IMR-90 (cell line): ENCODE measurements at regions not wholly inside any gene's neighbourhood (a gene's known extent, or its start where the extent isn't known, plus 50 kb on each side); places are given as distances from the start of the nearest gene placed in this dataset.

ENCODE experiments used
- ATAC-seq: fragments of 200-7000 bp; cut with Tn5 transposase; 2 replicates; pipeline ENCODE4 v1.9.1; 2020; ENCODE audit warnings: low read depth, mild to moderate bottlenecking, moderate library complexity
- BruUV-seq: library from RNA; stranded (reverse); fragments of 400-500 nt; replicated peaks from 2 replicates; lab custom pipeline; 2021; lab: Mats Ljungman, UMichigan
- CTCF ChIA-PET: fragments of 300-600 bp; formaldehyde crosslinking; extraction: SDS; loops from one replicate; lab custom pipeline; 2021; ENCODE audit warnings: antibody characterized with exemption; lab: Yijun Ruan, JAX
- POLR2A ChIA-PET: fragments of 300-600 bp; sonication (Branson Sonifier 250); formaldehyde crosslinking; loops from one replicate; lab custom pipeline; 2022; ENCODE audit warnings: antibody characterized with exemption; ENCODE audit not compliant: unreplicated experiment; lab: Charles Lee
- DNase-seq: peaks from one replicate; pipeline ENCODE4 v3.0.0; 2013
- H2AFZ ChIP-seq: replicated peaks from 2 replicates; pipeline ENCODE3; 2013; ENCODE audit warnings: low read length, mild to moderate bottlenecking; ENCODE audit not compliant: poor library complexity
- H2AK5ac ChIP-seq: 2 replicates; pipeline ENCODE4 v1.6.1; 2013; ENCODE audit warnings: low read depth, low read length, inconsistent platforms
- H2AK9ac ChIP-seq: replicated peaks from 2 replicates; pipeline ENCODE3; 2013; ENCODE audit warnings: mild to moderate bottlenecking, low read depth, low read length, moderate library complexity; ENCODE audit not compliant: poor library complexity
- H2BK120ac ChIP-seq: 2 replicates; pipeline ENCODE4 v1.6.1; 2013; ENCODE audit warnings: low read depth, low read length, inconsistent platforms
- H2BK15ac ChIP-seq: 3 replicates; pipeline ENCODE4 v1.6.1; 2013; ENCODE audit warnings: low read depth, low read length, inconsistent platforms
- H2BK20ac ChIP-seq: 2 replicates; pipeline ENCODE4 v1.6.1; 2013; ENCODE audit warnings: low read depth, mild to moderate bottlenecking, inconsistent platforms, low read length, moderate library complexity
- H2BK5ac ChIP-seq: 2 replicates; pipeline ENCODE4 v1.6.1; 2013; ENCODE audit warnings: mild to moderate bottlenecking, low read depth, low read length, inconsistent platforms; ENCODE audit not compliant: poor library complexity, severe bottlenecking
- H3K14ac ChIP-seq: replicated peaks from 2 replicates; pipeline ENCODE4 v1.6.1; 2013; ENCODE audit warnings: low read depth, low read length, inconsistent platforms
- H3K18ac ChIP-seq: 2 replicates; pipeline ENCODE4 v1.6.1; 2013; ENCODE audit warnings: low read depth, low read length, control low read depth
- H3K23ac ChIP-seq: 2 replicates; pipeline ENCODE4 v1.6.1; 2013; ENCODE audit warnings: low read depth, low read length, inconsistent platforms
- H3K27ac ChIP-seq: 2 replicates; pipeline ENCODE4 v1.5.1; 2013; ENCODE audit warnings: mild to moderate bottlenecking, control low read depth, low read length; ENCODE audit not compliant: insufficient read depth
- H3K27me3 ChIP-seq: 2 replicates; pipeline ENCODE4 v1.6.1; 2013; ENCODE audit warnings: low read length; ENCODE audit not compliant: control insufficient read depth, insufficient read depth
- H3K36me3 ChIP-seq: 2 replicates; pipeline ENCODE4 v1.6.1; 2013; ENCODE audit warnings: low read length, mixed read lengths; ENCODE audit not compliant: control insufficient read depth, insufficient read depth
- H3K4ac ChIP-seq: 2 replicates; pipeline ENCODE4 v1.6.1; 2013; ENCODE audit warnings: low read depth, low read length, inconsistent platforms
- H3K4me1 ChIP-seq: 2 replicates; pipeline ENCODE4 v1.6.1; 2013; ENCODE audit warnings: low read length, mixed read lengths; ENCODE audit not compliant: control insufficient read depth, insufficient read depth
- H3K4me2 ChIP-seq: 2 replicates; pipeline ENCODE4 v1.6.1; 2013; ENCODE audit warnings: low read depth, mild to moderate bottlenecking, control low read depth, low read length, moderate library complexity
- H3K4me3 ChIP-seq: 2 replicates; pipeline ENCODE4 v1.5.1; 2013; ENCODE audit warnings: low read depth, mild to moderate bottlenecking, control low read depth, low read length, moderate library complexity; ENCODE audit not compliant: insufficient read depth
- H3K56ac ChIP-seq: 2 replicates; pipeline ENCODE4 v1.6.1; 2013; ENCODE audit warnings: low read length, inconsistent platforms; ENCODE audit not compliant: insufficient read depth; ENCODE audit errors: extremely low read depth
- H3K79me1 ChIP-seq, 2 experiments: 2 replicates each; pipeline ENCODE4 v1.6.1; 2013; ENCODE audit warnings: low read length in 2 of 2, inconsistent platforms in 1 of 2, low read depth in 1 of 2
- H3K9ac ChIP-seq: 2 replicates; pipeline ENCODE4 v1.6.1; 2013; ENCODE audit warnings: low read depth, low read length, control low read depth
- H3K9me1 ChIP-seq: 2 replicates; pipeline ENCODE4 v1.6.1; 2013; ENCODE audit warnings: low read length, inconsistent platforms; ENCODE audit not compliant: insufficient read depth
- H3K9me3 ChIP-seq: 2 replicates; pipeline ENCODE4 v1.6.1; 2013; ENCODE audit warnings: low read length; ENCODE audit not compliant: control insufficient read depth, insufficient read depth
- H4K20me1 ChIP-seq: 2 replicates; pipeline ENCODE4 v1.6.1; 2013; ENCODE audit warnings: low read length, inconsistent platforms; ENCODE audit not compliant: insufficient read depth
- H4K5ac ChIP-seq: 2 replicates; pipeline ENCODE4 v1.6.1; 2013; ENCODE audit warnings: mild to moderate bottlenecking, low read depth, low read length, control low read depth
- H4K8ac ChIP-seq, 2 experiments: 2 replicates each; pipeline ENCODE4 v1.6.1; 2013; ENCODE audit warnings: low read depth in 2 of 2, low read length in 2 of 2, control low read depth in 1 of 2, inconsistent platforms in 1 of 2
- H4K91ac ChIP-seq: 2 replicates; pipeline ENCODE4 v1.6.1; 2013; ENCODE audit warnings: low read depth, low read length, inconsistent platforms; ENCODE audit not compliant: insufficient read depth
- BHLHE40 ChIP-seq: fragments of 150-350 bp; IDR thresholded peaks from 2 replicates; pipeline ENCODE4 v1.6.1; 2016; ENCODE audit warnings: mild to moderate bottlenecking, low read depth, low read length
- CEBPB ChIP-seq: IDR thresholded peaks from 2 replicates; pipeline ENCODE4 v1.6.1; 2012; ENCODE audit warnings: low read depth, low read length, improper control_type of control experiment
- CHD1 ChIP-seq: IDR thresholded peaks from 2 replicates; pipeline ENCODE4 v1.6.1; 2012; ENCODE audit warnings: low read depth, low read length, improper control_type of control experiment
- MAFK ChIP-seq: IDR thresholded peaks from 2 replicates; pipeline ENCODE4 v1.6.1; 2012; ENCODE audit warnings: low read depth, low read length, improper control_type of control experiment
- MAZ ChIP-seq: IDR thresholded peaks from 2 replicates; pipeline ENCODE4 v1.6.1; 2012; ENCODE audit warnings: low read depth, mild to moderate bottlenecking, low read length, improper control_type of control experiment, moderate library complexity, borderline replicate concordance
- MXI1 ChIP-seq: IDR thresholded peaks from 2 replicates; pipeline ENCODE4 v1.6.1; 2012; ENCODE audit warnings: low read depth, mild to moderate bottlenecking, low read length, moderate library complexity, borderline replicate concordance
- NFE2L2 ChIP-seq: fragments of 150-350 bp; IDR thresholded peaks from 2 replicates; pipeline ENCODE4 v1.6.1; 2016; ENCODE audit warnings: low read depth, mild to moderate bottlenecking, low read length
- POLR2A ChIP-seq: IDR thresholded peaks from 2 replicates; pipeline ENCODE4 v1.6.1; 2012; ENCODE audit warnings: mild to moderate bottlenecking, low read depth, low read length
- RAD21 ChIP-seq: IDR thresholded peaks from 2 replicates; pipeline ENCODE4 v1.6.1; 2012; ENCODE audit warnings: low read length, improper control_type of control experiment
- RCOR1 ChIP-seq: IDR thresholded peaks from 2 replicates; pipeline ENCODE4 v1.6.1; 2012; ENCODE audit warnings: mild to moderate bottlenecking, low read length, improper control_type of control experiment; ENCODE audit not compliant: insufficient replicate concordance
- RFX5 ChIP-seq: IDR thresholded peaks from 2 replicates; pipeline ENCODE4 v1.8.0; 2012; ENCODE audit warnings: low read depth, mild to moderate bottlenecking, low read length, moderate library complexity
- SMC3 ChIP-seq: fragments of 150-350 bp; IDR thresholded peaks from 2 replicates; pipeline ENCODE4 v1.6.1; 2016; ENCODE audit warnings: low read depth, mild to moderate bottlenecking, antibody characterized with exemption, low read length, moderate library complexity
- WGBS, 2 experiments: methylation state at CpG; one replicate each; pipeline versions ENCODE4 v1.1.5 to v1.1.7; 2013; ENCODE audit warnings: missing lambda C conversion rate in 2 of 2; ENCODE audit not compliant: insufficient read length in 1 of 2; ENCODE audit errors: extremely low coverage in 2 of 2; 5-methylcytosine and 5-hydroxymethylcytosine counted together
- dilution Hi-C: fragments of 300-500 bp; cut with HindIII; formaldehyde crosslinking; loops from one replicate; pipeline ENCODE4 v1.14.3; 2018; ENCODE audit warnings: low sequenced_read_pairs; ENCODE audit not compliant: unreplicated experiment
- in situ Hi-C: fragments of 300-500 bp; cut with MboI; formaldehyde crosslinking; loops from 3 replicates; pipeline ENCODE4 v1.14.3; 2019; ENCODE audit warnings: low sequenced_read_pairs, inconsistent platforms, mixed read lengths
- intact Hi-C: fragments of 100-400 bp; cut with micrococcal nuclease; formaldehyde crosslinking; loops from 2 replicates; pipeline ENCODE4 v1.10.0; 2022
- TF ChIP-seq, protein P1 (sequence below): fragments of 150-350 bp; IDR thresholded peaks from 2 replicates; pipeline ENCODE4 v1.6.1; 2016; ENCODE audit warnings: low read depth, mild to moderate bottlenecking, low read length, moderate library complexity, borderline replicate concordance
- TF ChIP-seq, protein P2 (sequence below): conservative IDR thresholded peaks from 2 replicates; pipeline ENCODE4 v1.5.1; 2012; ENCODE audit warnings: mild to moderate bottlenecking, low read depth, low read length, improper control_type of control experiment
- TF ChIP-seq, protein P3 (sequence below): fragments of 150-350 bp; IDR thresholded peaks from 2 replicates; pipeline ENCODE4 v1.6.1; 2017; ENCODE audit warnings: mild to moderate bottlenecking, antibody characterized with exemption, low read length, low read depth

DNA sequence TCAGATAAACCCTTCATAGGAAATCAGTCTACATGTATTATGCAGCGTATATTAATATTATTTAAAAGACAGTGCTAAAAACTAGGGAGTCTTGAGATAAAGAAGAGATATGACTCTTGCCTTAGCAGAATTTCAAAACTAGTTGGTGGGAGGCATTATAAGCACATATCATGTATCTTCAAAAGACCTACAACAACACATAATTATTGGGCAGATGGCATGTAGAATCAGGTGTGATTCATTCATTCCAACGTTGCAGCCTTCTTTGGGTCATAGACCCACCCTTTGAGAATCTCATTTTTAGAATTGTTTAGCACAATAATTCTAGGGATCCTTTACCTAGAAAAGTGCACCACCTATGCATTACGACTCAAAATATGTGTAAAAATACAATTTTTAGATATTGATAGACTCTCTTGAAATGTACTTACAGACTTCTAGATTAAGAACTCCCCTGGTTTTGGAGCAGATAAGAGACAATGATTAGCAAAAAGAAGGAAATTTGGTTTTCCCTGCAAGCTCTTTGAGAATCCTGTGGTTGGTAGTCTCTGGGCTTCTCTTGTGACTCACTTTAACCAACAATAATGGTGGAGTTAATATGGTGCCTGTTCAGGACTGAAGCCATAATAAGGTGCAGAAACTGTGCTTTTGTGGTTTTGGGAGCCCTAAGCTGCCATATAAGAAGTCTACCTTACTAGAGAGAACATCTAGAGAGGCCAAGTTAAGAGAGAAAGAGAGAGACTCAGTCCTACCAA lies 85.3 kb upstream of the RGS4 start:
- Histone ChIP-seq H3K18ac (peak overlapping the region; percentile 42; the same call in 1 of the 2 replicates), H2BK120ac (peak overlapping the region; percentile 80; the same call in 1 of the 2 replicates), H3K9ac (no peak overlapping the region), H2AFZ (no peak overlapping the region), H2AK5ac (0 out of 2 replicates have a peak overlapping the region, but pooled peaks have one; percentile 0), H3K9me3 (no peaks in the 10 kb centered on the region), H3K14ac (peak overlapping the region; percentile 20; the same call in 1 of the 2 replicates), H2BK15ac (peak overlapping the region; percentile 74; the same call in 2 of the 3 replicates), H3K36me3 (no peaks in the 10 kb centered on the region), H3K56ac (peak overlapping the region; percentile 24; the same call in 1 of the 2 replicates), H4K8ac (peak overlapping the region in 1 of 2 experiments; percentile 72; a peak in 2 of 4 replicates), H3K9me1 (no peaks in the 10 kb centered on the region), H3K4ac (peak overlapping the region; percentile 51; the same call in 1 of the 2 replicates), H3K4me3 (no peak overlapping the region), H3K4me2 (no peak overlapping the region), H2BK5ac (peak overlapping the region; percentile 56), H4K20me1 (no peaks in the 10 kb centered on the region), H3K27me3 (no peaks in the 10 kb centered on the region), H3K4me1 (no peaks in the 10 kb centered on the region; the same call in 1 of the 2 replicates), H3K27ac (no peak overlapping the region), H2AK9ac (no peak overlapping the region), H4K5ac (no peak overlapping the region), H3K23ac (peak overlapping the region; percentile 10; the same call in 1 of the 2 replicates), H4K91ac (peak overlapping the region; percentile 6; the same call in 1 of the 2 replicates), H2BK20ac (peak overlapping the region; percentile 81), H3K79me1 (no peaks in the 10 kb centered on the region)
- CTCF ChIA-PET = no interaction called here
- dilution Hi-C loops = no loop called here
- DNase-seq (no peak), ATAC-seq (no peak)
- in situ Hi-C loops = no loop called here
- POLR2A ChIA-PET = no interaction called here
- intact Hi-C loops = no loop called here
- no CpG with 5 or more reads among the region's 3 CpGs for WGBS, 2 experiments
- BruUV-seq = no TSS peak
- TF ChIP-seq MAFK = no peak
- no peak for TF ChIP-seq NFE2L2
- no peak for TF ChIP-seq CHD1
- TF ChIP-seq RFX5 = no peak
- no peak for TF ChIP-seq BHLHE40
- TF ChIP-seq POLR2A = no peak
- TF ChIP-seq, protein P1, sequence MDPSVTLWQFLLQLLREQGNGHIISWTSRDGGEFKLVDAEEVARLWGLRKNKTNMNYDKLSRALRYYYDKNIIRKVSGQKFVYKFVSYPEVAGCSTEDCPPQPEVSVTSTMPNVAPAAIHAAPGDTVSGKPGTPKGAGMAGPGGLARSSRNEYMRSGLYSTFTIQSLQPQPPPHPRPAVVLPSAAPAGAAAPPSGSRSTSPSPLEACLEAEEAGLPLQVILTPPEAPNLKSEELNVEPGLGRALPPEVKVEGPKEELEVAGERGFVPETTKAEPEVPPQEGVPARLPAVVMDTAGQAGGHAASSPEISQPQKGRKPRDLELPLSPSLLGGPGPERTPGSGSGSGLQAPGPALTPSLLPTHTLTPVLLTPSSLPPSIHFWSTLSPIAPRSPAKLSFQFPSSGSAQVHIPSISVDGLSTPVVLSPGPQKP = no peak
- no peak for TF ChIP-seq MXI1
- no peak for TF ChIP-seq RAD21
- no peak for TF ChIP-seq RCOR1
- TF ChIP-seq, protein P2, sequence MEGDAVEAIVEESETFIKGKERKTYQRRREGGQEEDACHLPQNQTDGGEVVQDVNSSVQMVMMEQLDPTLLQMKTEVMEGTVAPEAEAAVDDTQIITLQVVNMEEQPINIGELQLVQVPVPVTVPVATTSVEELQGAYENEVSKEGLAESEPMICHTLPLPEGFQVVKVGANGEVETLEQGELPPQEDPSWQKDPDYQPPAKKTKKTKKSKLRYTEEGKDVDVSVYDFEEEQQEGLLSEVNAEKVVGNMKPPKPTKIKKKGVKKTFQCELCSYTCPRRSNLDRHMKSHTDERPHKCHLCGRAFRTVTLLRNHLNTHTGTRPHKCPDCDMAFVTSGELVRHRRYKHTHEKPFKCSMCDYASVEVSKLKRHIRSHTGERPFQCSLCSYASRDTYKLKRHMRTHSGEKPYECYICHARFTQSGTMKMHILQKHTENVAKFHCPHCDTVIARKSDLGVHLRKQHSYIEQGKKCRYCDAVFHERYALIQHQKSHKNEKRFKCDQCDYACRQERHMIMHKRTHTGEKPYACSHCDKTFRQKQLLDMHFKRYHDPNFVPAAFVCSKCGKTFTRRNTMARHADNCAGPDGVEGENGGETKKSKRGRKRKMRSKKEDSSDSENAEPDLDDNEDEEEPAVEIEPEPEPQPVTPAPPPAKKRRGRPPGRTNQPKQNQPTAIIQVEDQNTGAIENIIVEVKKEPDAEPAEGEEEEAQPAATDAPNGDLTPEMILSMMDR = no peak
- no peak for TF ChIP-seq CEBPB
- no peak for TF ChIP-seq SMC3
- TF ChIP-seq, protein P3, sequence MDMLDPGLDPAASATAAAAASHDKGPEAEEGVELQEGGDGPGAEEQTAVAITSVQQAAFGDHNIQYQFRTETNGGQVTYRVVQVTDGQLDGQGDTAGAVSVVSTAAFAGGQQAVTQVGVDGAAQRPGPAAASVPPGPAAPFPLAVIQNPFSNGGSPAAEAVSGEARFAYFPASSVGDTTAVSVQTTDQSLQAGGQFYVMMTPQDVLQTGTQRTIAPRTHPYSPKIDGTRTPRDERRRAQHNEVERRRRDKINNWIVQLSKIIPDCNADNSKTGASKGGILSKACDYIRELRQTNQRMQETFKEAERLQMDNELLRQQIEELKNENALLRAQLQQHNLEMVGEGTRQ = no peak
- TF ChIP-seq MAZ = no peak
